T-helper 17 cell (primary cell): ENCODE measurements at regions not wholly inside any gene's neighbourhood (a gene's known extent, or its start where the extent isn't known, plus 50 kb on each side); places are given as distances from the start of the nearest gene placed in this dataset.

ENCODE experiments used
- ATAC-seq: fragments of 150-1000 bp; cut with Tn5 transposase; 2 replicates; pipeline ENCODE4 v1.10.0; 2021; ENCODE audit warnings: mild to moderate bottlenecking, moderate library complexity
- DNase-seq, 3 donors: peaks; one replicate each; pipeline versions ENCODE4 v3.0.0 to v3.0.0-alpha.2; 2020 to 2021
- H3K9me3 ChIP-seq: one replicate; pipeline ENCODE4 v1.7.0; 2013; ENCODE audit warnings: low read length, mild to moderate bottlenecking; ENCODE audit not compliant: control insufficient read depth, poor library complexity, severe bottlenecking
- H3K27ac Mint-ChIP-seq: one replicate; pipeline ENCODE4 v1.8.0; 2022; ENCODE audit warnings: mild to moderate bottlenecking, moderate library complexity, mixed read lengths
- H3K27me3 Mint-ChIP-seq: one replicate; pipeline ENCODE4 v1.8.0; 2022; ENCODE audit warnings: mixed read lengths
- H3K36me3 Mint-ChIP-seq: one replicate; pipeline ENCODE4 v1.8.0; 2022; ENCODE audit warnings: low read depth, mixed read lengths
- H3K4me1 Mint-ChIP-seq: one replicate; pipeline ENCODE4 v1.8.0; 2022; ENCODE audit warnings: mild to moderate bottlenecking, mixed read lengths
- H3K4me3 Mint-ChIP-seq: one replicate; pipeline ENCODE4 v1.8.0; 2022; ENCODE audit warnings: mild to moderate bottlenecking, moderate library complexity, mixed read lengths

- Mint-ChIP-seq H3K27ac (no peak overlapping the region), H3K4me3 (no peak overlapping the region), H3K27me3 (peaks cover 20% of the 10 kb centered on the region), H3K36me3 (no peaks in the 10 kb centered on the region), H3K4me1 (no peaks in the 10 kb centered on the region)
- DNase-seq: no peak
- H3K9me3 ChIP-seq: peaks cover 1% of the 10 kb centered on the region
- ATAC-seq: no peak
These were observed 363.6 kb upstream of the C1orf174 start for GRCh38 chr1:4263699-4264098.

- ATAC-seq (no peak), DNase-seq (no peak)
- no peaks in the 10 kb centered on the region for H3K4me1 Mint-ChIP-seq
- no peak overlapping the region for H3K4me3 Mint-ChIP-seq
- H3K36me3 Mint-ChIP-seq: no peaks in the 10 kb centered on the region
- peaks cover 28% of the 10 kb centered on the region for H3K27me3 Mint-ChIP-seq
- H3K9me3 ChIP-seq: no peaks in the 10 kb centered on the region
- no peak overlapping the region for H3K27ac Mint-ChIP-seq
These were observed 365.8 kb upstream of the C1orf174 start for GRCh38 chr1:4265836-4266235.

- ATAC-seq (no peak), DNase-seq (no peak)
- Mint-ChIP-seq H3K36me3 (no peaks in the 10 kb centered on the region), H3K4me1 (no peaks in the 10 kb centered on the region), H3K4me3 (no peak overlapping the region), H3K27me3 (peaks cover 38% of the 10 kb centered on the region), H3K27ac (no peak overlapping the region)
- H3K9me3 ChIP-seq: no peaks in the 10 kb centered on the region
These were observed 367.5 kb upstream of the C1orf174 start for GRCh38 chr1:4267381-4268261.

GRCh38 chr1:4268262-4268888 is 368.3 kb upstream of the C1orf174 start:
- H3K9me3 ChIP-seq: no peaks in the 10 kb centered on the region
- Mint-ChIP-seq H3K4me1 (no peaks in the 10 kb centered on the region), H3K4me3 (no peak overlapping the region), H3K27me3 (peaks cover 46% of the 10 kb centered on the region), H3K36me3 (no peaks in the 10 kb centered on the region), H3K27ac (no peak overlapping the region)
- ATAC-seq (no peak), DNase-seq (no peak)

- H3K27ac Mint-ChIP-seq: no peak overlapping the region
- peaks cover 49% of the 10 kb centered on the region for H3K27me3 Mint-ChIP-seq
- no peaks in the 10 kb centered on the region for H3K9me3 ChIP-seq
- H3K4me3 Mint-ChIP-seq: no peak overlapping the region
- H3K4me1 Mint-ChIP-seq: no peaks in the 10 kb centered on the region
- ATAC-seq (no peak), DNase-seq (no peak)
- no peaks in the 10 kb centered on the region for H3K36me3 Mint-ChIP-seq
These were observed 368.8 kb upstream of the C1orf174 start for GRCh38 chr1:4268889-4269284.

- H3K4me1 Mint-ChIP-seq: no peaks in the 10 kb centered on the region
- H3K4me3 Mint-ChIP-seq: no peak overlapping the region
- H3K9me3 ChIP-seq: no peaks in the 10 kb centered on the region
- DNase-seq (no peak), ATAC-seq (no peak)
- no peak overlapping the region for H3K27ac Mint-ChIP-seq
- H3K27me3 Mint-ChIP-seq: peaks cover 49% of the 10 kb centered on the region
- H3K36me3 Mint-ChIP-seq: no peaks in the 10 kb centered on the region
These were observed 369.3 kb upstream of the C1orf174 start for GRCh38 chr1:4269330-4269729.

GRCh38 chr1:4269952-4270570 is 370.0 kb upstream of the C1orf174 start:
- no peak for ATAC-seq
- no peaks in the 10 kb centered on the region for H3K9me3 ChIP-seq
- H3K36me3 Mint-ChIP-seq: no peaks in the 10 kb centered on the region
- no peaks in the 10 kb centered on the region for H3K4me1 Mint-ChIP-seq
- H3K27me3 Mint-ChIP-seq: peaks cover 49% of the 10 kb centered on the region
- no peak overlapping the region for H3K4me3 Mint-ChIP-seq
- no peak for DNase-seq
- H3K27ac Mint-ChIP-seq: no peak overlapping the region

GRCh38 chr1:4270651-4271337 is 370.7 kb upstream of the C1orf174 start:
- DNase-seq: no peak
- Mint-ChIP-seq H3K27ac (no peak overlapping the region), H3K4me1 (no peaks in the 10 kb centered on the region)

GRCh38 chr1:4271338-4271998 is 371.4 kb upstream of the C1orf174 start:
- ATAC-seq: no peak
- Mint-ChIP-seq H3K4me1 (no peaks in the 10 kb centered on the region), H3K27me3 (peaks cover 49% of the 10 kb centered on the region), H3K27ac (no peak overlapping the region), H3K4me3 (no peak overlapping the region), H3K36me3 (no peaks in the 10 kb centered on the region)
- H3K9me3 ChIP-seq: peaks cover 3% of the 10 kb centered on the region
- DNase-seq: no peak

More at GRCh38 chr1:4270651-4271337, 370.7 kb upstream of the C1orf174 start:
- H3K27me3 Mint-ChIP-seq: peaks cover 49% of the 10 kb centered on the region
- no peak overlapping the region for H3K4me3 Mint-ChIP-seq
- ATAC-seq: no peak
- peaks cover 3% of the 10 kb centered on the region for H3K9me3 ChIP-seq
- H3K36me3 Mint-ChIP-seq: no peaks in the 10 kb centered on the region

- no peak overlapping the region for H3K4me3 Mint-ChIP-seq
- no peak for DNase-seq
- H3K27me3 Mint-ChIP-seq: peaks cover 47% of the 10 kb centered on the region
- H3K4me1 Mint-ChIP-seq: no peaks in the 10 kb centered on the region
- H3K36me3 Mint-ChIP-seq: peaks cover 3% of the 10 kb centered on the region
- H3K27ac Mint-ChIP-seq: no peak overlapping the region
- peaks cover 3% of the 10 kb centered on the region for H3K9me3 ChIP-seq
- ATAC-seq: no peak
These were observed 372.5 kb upstream of the C1orf174 start for GRCh38 chr1:4272568-4272967.

- H3K27ac Mint-ChIP-seq: no peak overlapping the region
- ATAC-seq: no peak
- peaks cover 40% of the 10 kb centered on the region for H3K27me3 Mint-ChIP-seq
- peaks cover 3% of the 10 kb centered on the region for H3K36me3 Mint-ChIP-seq
- no peaks in the 10 kb centered on the region for H3K4me1 Mint-ChIP-seq
- H3K9me3 ChIP-seq: peaks cover 3% of the 10 kb centered on the region
- DNase-seq: no peak
- no peak overlapping the region for H3K4me3 Mint-ChIP-seq
These were observed 373.2 kb upstream of the C1orf174 start for GRCh38 chr1:4273243-4273642.

GRCh38 chr1:4273747-4274146 is 373.7 kb upstream of the C1orf174 start:
- no peak for ATAC-seq
- H3K4me1 Mint-ChIP-seq: no peaks in the 10 kb centered on the region
- H3K9me3 ChIP-seq: peaks cover 3% of the 10 kb centered on the region
- no peak for DNase-seq
- H3K4me3 Mint-ChIP-seq: no peak overlapping the region
- no peak overlapping the region for H3K27ac Mint-ChIP-seq
- peaks cover 3% of the 10 kb centered on the region for H3K36me3 Mint-ChIP-seq
- H3K27me3 Mint-ChIP-seq: peaks cover 35% of the 10 kb centered on the region

- no peak overlapping the region for H3K27ac Mint-ChIP-seq
- no peak for ATAC-seq
- H3K4me3 Mint-ChIP-seq: no peak overlapping the region
- H3K9me3 ChIP-seq: peaks cover 3% of the 10 kb centered on the region
- H3K36me3 Mint-ChIP-seq: peaks cover 3% of the 10 kb centered on the region
- H3K4me1 Mint-ChIP-seq: no peaks in the 10 kb centered on the region
- peaks cover 39% of the 10 kb centered on the region for H3K27me3 Mint-ChIP-seq
- DNase-seq: no peak
These were observed 375.0 kb upstream of the C1orf174 start for GRCh38 chr1:4275083-4275482.
